ENCODE measurements at regions not wholly inside any gene's neighbourhood (a gene's known extent, or its start where the extent isn't known, plus 50 kb on each side); places are given as distances from the start of the nearest gene placed in this dataset.

- TF ChIP-seq CTCF (IDR thresholded peaks at IDR 0.05; ENCODE audit: low read depth, low read length, poor library complexity, severe bottlenecking) = no peak
- no peak for TF ChIP-seq EZH2phosphoT487 (IDR thresholded peaks at IDR 0.05; ENCODE audit: borderline replicate concordance, low read length)
Observed at GRCh38 chr2:221096706-221097567, 475.2 kb downstream of the EPHA4 start.
